ENCODE measurements at regions not wholly inside any gene's neighbourhood (a gene's known extent, or its start where the extent isn't known, plus 50 kb on each side); places are given as distances from the start of the nearest gene placed in this dataset.
"Not testable (repeated sequence)": the region's sequence is repeated elsewhere in the genome, so short reads cannot be mapped to it uniquely, and the experiment has no call there.

GRCh38 chr12:34168507-34168906 is 146.2 kb downstream of the ALG10 start:
- TF ChIP-seq CTCF, POLR2A (IDR thresholded peaks at IDR 0.05): not testable (repeated sequence)
